ENCODE measurements at regions not wholly inside any gene's neighbourhood (a gene's known extent, or its start where the extent isn't known, plus 50 kb on each side); places are given as distances from the start of the nearest gene placed in this dataset.

- TF ChIP-seq ZNF462 (CRISPR knock-in tag; IDR thresholded peaks at IDR 0.05) (no peak), CREB1 (CRISPR knock-in tag; IDR thresholded peaks at IDR 0.05; ENCODE audit: low read depth) (no peak), POLR2AphosphoS5 (IDR thresholded peaks at IDR 0.05; ENCODE audit: low read depth) (no peak), STAT1 (IDR thresholded peaks at IDR 0.05; ENCODE audit: unreplicated experiment) (no peak), EZH2phosphoT487 (IDR thresholded peaks at IDR 0.05; ENCODE audit: unreplicated experiment) (no peak), EZH2 (IDR thresholded peaks at IDR 0.05; ENCODE audit: low read depth, unreplicated experiment) (no peak), ZNF114 (CRISPR knock-in tag; IDR thresholded peaks at IDR 0.05) (no peak)
Measured at GRCh38 chr2:43038034-43038695, 188.2 kb downstream of the ZFP36L2 start (continued).

- Mint-ChIP-seq H3K27me3 (ENCODE audit: insufficient read depth, low read depth, poor library complexity) (peaks cover 2% of the 10 kb centered on the region), H3K4me3 (no peak overlapping the region), H3K36me3 (ENCODE audit: low read depth) (no peaks in the 10 kb centered on the region; the same call in 2 of the 3 replicates), H3K27ac (no peak overlapping the region), H3K4me1 (peaks cover 4% of the 10 kb centered on the region; the same call in 2 of the 3 replicates), H3K9me3 (no peaks in the 10 kb centered on the region; the same call in 2 of the 3 replicates)
- DNase-seq (ENCODE audit: low spot score) (no peak), ATAC-seq (no peak)
- H3F3A ChIP-seq (replicated peaks; ENCODE audit: low read depth): no peaks in the 10 kb centered on the region
- no peak overlapping the region for H3K4me2 ChIP-seq
- no peaks in the 10 kb centered on the region for H3K4me1 ChIP-seq (ENCODE audit: insufficient read depth)
- H3K36me3 ChIP-seq (ENCODE audit: insufficient read depth): no peaks in the 10 kb centered on the region
- H3K4me3 ChIP-seq: no peak overlapping the region
- H2AFZ ChIP-seq: no peak overlapping the region
- no peaks in the 10 kb centered on the region for H4K20me1 ChIP-seq (replicated peaks; ENCODE audit: insufficient read depth)
- H3K27me3 ChIP-seq (ENCODE audit: insufficient read depth): no peaks in the 10 kb centered on the region
- no peaks in the 10 kb centered on the region for H3K9me2 ChIP-seq (ENCODE audit: insufficient read depth)
- H3K79me2 ChIP-seq (replicated peaks; ENCODE audit: insufficient read depth): no peaks in the 10 kb centered on the region
- no peak overlapping the region for H3K27ac ChIP-seq (ENCODE audit: low read depth)
- TF ChIP-seq NANOG (IDR thresholded peaks at IDR 0.05; ENCODE audit: borderline replicate concordance): no peak
- no peak for TF ChIP-seq ZNF331 (CRISPR knock-in tag; IDR thresholded peaks at IDR 0.05; ENCODE audit: low read depth)
- TF ChIP-seq EZH2phosphoT487 (IDR thresholded peaks at IDR 0.05; ENCODE audit: unreplicated experiment): no peak
- no peak for TF ChIP-seq REST (IDR thresholded peaks at IDR 0.05; ENCODE audit: unreplicated experiment)
- no peak for TF ChIP-seq POLR2AphosphoS5 (IDR thresholded peaks at IDR 0.05; ENCODE audit: low read depth)
- TF ChIP-seq CTCF (conservative IDR thresholded peaks at IDR 0.05; ENCODE audit: low read depth in 2 of 2): no peak
- no peak for TF ChIP-seq ETS1 (IDR thresholded peaks at IDR 0.05)
Measured at GRCh38 chr2:43035922-43036321, 190.5 kb downstream of the ZFP36L2 start.

Measured in GM23338 (cell line).